Sigmoid colon (tissue), 4 donors: ENCODE measurements at regions not wholly inside any gene's neighbourhood (a gene's known extent, or its start where the extent isn't known, plus 50 kb on each side); places are given as distances from the start of the nearest gene placed in this dataset.

ENCODE experiments used
- CTCF ChIP-seq, 4 experiments: fragments of 450-650 bp in 3 of 4; fragments of 200-600 bp in 1 of 4; IDR thresholded peaks; one replicate each; pipeline ENCODE4 v1.5.1; 2016 to 2019; ENCODE audit warnings: antibody characterized with exemption in 4 of 4, mild to moderate bottlenecking in 3 of 4, moderate library complexity in 2 of 4
- EP300 ChIP-seq, 4 donors: sonication (generic); formaldehyde crosslinking; IDR thresholded peaks; one replicate each; pipeline ENCODE4 v1.6.1; 2017; ENCODE audit warnings: antibody characterized with exemption in 4 of 4
- POLR2A ChIP-seq, 2 donors: fragments of 450-650 bp; IDR thresholded peaks; one replicate each; pipeline ENCODE4 v1.6.1; 2016; ENCODE audit warnings: antibody characterized with exemption in 2 of 2, mild to moderate bottlenecking in 2 of 2, moderate library complexity in 2 of 2
- POLR2AphosphoS5 ChIP-seq, 4 donors: sonication (generic); formaldehyde crosslinking; IDR thresholded peaks; one replicate each; pipeline ENCODE4 v1.6.1; 2017; ENCODE audit warnings: antibody characterized with exemption in 4 of 4

- TF ChIP-seq CTCF (IDR thresholded peaks at IDR 0.05) (no peak), EP300 (IDR thresholded peaks at IDR 0.05) (no peak), POLR2A (IDR thresholded peaks at IDR 0.05) (no peak), POLR2AphosphoS5 (IDR thresholded peaks at IDR 0.05) (no peak)
These were observed 69.1 kb upstream of the MRPS6 start for GRCh38 chr21:34004013-34004938.
